ENCODE measurements at regions not wholly inside any gene's neighbourhood (a gene's known extent, or its start where the extent isn't known, plus 50 kb on each side); places are given as distances from the start of the nearest gene placed in this dataset.

- Histone ChIP-seq H3K4me3 (ENCODE audit: low read depth, low read length) (no peak overlapping the region), H3K36me3 (ENCODE audit: control insufficient read depth, insufficient read depth, low read length) (no peaks in the 10 kb centered on the region), H3K4me1 (ENCODE audit: control insufficient read depth, insufficient read depth, low read length) (no peaks in the 10 kb centered on the region), H3K9me3 (ENCODE audit: control insufficient read depth, insufficient read depth, low read length) (no peaks in the 10 kb centered on the region), H3K9ac (ENCODE audit: low read depth, low read length) (no peak overlapping the region), H3K27me3 (ENCODE audit: control insufficient read depth, insufficient read depth, low read length) (no peaks in the 10 kb centered on the region)
Observed at GRCh38 chr16:55102531-55102930, 171.9 kb downstream of the IRX5 start.

DNA sequence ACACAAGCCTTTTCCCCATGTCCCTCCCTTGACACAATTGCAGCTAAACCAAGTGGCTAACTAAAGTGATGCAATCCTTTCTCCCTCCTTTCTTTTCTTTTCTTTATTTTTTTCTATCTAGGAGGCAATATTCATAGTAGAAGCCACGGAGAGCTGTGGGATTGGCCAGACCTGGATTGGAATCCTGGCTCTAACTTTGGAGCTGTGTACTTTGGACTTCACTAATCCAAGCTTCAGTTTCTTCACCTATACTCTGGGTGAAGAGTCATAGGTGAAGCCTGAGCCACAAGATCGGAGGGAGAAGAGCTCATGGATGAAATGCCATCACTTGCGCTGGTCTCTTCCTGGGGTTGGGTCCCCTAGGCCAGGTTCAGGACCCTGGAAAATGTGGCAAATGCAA lies 177.2 kb downstream of the IRX5 start:
- Histone ChIP-seq H3K4me3 (ENCODE audit: low read depth, low read length) (no peak overlapping the region), H3K36me3 (ENCODE audit: control insufficient read depth, insufficient read depth, low read length) (no peaks in the 10 kb centered on the region), H3K27me3 (ENCODE audit: control insufficient read depth, insufficient read depth, low read length) (no peaks in the 10 kb centered on the region), H3K9ac (ENCODE audit: low read depth, low read length) (no peak overlapping the region), H3K4me1 (ENCODE audit: control insufficient read depth, insufficient read depth, low read length) (no peaks in the 10 kb centered on the region), H3K9me3 (ENCODE audit: control insufficient read depth, insufficient read depth, low read length) (no peaks in the 10 kb centered on the region)

DNA sequence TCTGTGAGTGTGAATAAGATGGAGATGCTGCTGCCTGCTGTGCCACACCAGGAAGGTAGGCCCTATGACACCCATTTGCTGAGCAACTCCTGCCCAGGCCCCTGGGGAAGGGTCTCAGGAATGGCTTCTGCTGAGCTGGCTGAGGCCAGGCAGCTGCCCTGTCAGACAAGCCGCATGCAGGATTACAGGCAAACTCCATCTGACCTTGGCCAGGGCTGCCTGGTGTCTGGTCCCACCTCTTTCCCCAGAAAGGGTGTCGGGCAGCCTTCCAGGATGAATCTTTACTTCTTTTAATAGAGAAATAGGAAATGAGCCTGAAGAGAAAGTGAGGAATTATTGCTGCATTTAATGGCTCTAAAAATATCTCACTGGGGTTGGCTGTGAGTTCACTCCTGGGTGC lies 182.5 kb downstream of the IRX5 start:
- Histone ChIP-seq H3K27me3 (ENCODE audit: control insufficient read depth, insufficient read depth, low read length) (no peaks in the 10 kb centered on the region), H3K9ac (ENCODE audit: low read depth, low read length) (no peak overlapping the region), H3K4me3 (ENCODE audit: low read depth, low read length) (no peak overlapping the region), H3K4me1 (ENCODE audit: control insufficient read depth, insufficient read depth, low read length) (no peaks in the 10 kb centered on the region), H3K36me3 (ENCODE audit: control insufficient read depth, insufficient read depth, low read length) (no peaks in the 10 kb centered on the region), H3K9me3 (ENCODE audit: control insufficient read depth, insufficient read depth, low read length) (no peaks in the 10 kb centered on the region)

DNA sequence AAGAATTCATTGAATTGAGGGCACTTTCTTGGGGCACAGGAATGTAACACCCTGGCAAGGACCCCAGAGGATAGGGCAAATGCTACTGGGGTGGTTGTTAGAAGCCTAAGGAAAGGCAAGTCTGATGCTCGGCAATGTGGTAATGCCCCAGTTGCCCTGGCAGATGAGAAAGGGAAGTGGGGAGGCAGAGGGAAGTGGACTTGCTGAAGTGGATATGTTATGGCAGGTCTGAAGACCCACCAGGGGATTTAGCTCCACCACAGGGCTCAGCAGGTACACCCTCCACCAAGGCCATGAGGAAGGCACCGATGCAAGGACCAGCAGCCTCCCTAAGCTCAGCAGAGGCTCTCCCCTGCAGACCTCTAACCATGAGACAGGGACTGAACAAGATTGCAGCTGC lies 184.8 kb downstream of the IRX5 start:
- no peaks in the 10 kb centered on the region for H3K9me3 ChIP-seq (ENCODE audit: control insufficient read depth, insufficient read depth, low read length)
- H3K4me3 ChIP-seq (ENCODE audit: low read depth, low read length) = no peak overlapping the region
- no peaks in the 10 kb centered on the region for H3K4me1 ChIP-seq (ENCODE audit: control insufficient read depth, insufficient read depth, low read length)
- H3K36me3 ChIP-seq (ENCODE audit: control insufficient read depth, insufficient read depth, low read length) = no peaks in the 10 kb centered on the region
- no peak overlapping the region for H3K9ac ChIP-seq (ENCODE audit: low read depth, low read length)
- H3K27me3 ChIP-seq (ENCODE audit: control insufficient read depth, insufficient read depth, low read length) = no peaks in the 10 kb centered on the region

DNA sequence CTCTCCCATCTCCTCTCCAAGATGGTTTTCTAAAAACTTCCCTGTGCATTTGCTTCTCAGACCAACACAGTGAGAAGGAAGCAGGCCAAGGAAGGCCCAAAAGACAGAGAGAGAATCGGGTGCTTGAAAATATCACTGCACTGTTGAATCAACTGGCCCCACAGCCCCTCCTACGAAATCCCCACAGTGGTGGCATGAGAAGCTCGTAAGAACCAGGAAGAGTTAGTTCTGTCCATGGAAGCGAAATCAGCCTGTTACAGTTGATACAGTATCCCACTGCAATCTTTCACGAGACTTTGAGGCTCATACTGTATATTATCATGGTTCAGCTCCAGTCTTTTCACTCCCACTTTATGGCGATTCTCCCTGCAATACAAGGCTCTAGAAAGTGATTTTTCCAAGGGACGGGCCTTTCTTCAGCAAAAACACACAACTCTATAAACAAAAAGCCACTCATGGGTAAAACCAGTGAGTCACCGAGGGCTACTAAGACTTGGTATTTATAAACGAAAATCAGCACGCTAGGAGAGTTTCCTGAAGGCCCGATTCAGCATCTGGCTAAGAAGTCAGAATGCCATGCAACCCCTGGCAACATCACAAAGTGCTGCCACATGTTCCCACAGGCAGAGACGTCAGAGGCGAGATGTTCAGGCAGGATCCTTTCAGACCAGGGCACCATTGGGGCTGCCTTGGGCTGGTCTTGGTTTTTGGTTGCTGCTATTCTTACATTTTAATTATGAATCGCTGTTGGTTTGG lies 185.7 kb downstream of the IRX5 start:
- Histone ChIP-seq H3K9me3 (ENCODE audit: control insufficient read depth, insufficient read depth, low read length) (no peaks in the 10 kb centered on the region), H3K27me3 (ENCODE audit: control insufficient read depth, insufficient read depth, low read length) (no peaks in the 10 kb centered on the region), H3K36me3 (ENCODE audit: control insufficient read depth, insufficient read depth, low read length) (no peaks in the 10 kb centered on the region), H3K9ac (ENCODE audit: low read depth, low read length) (no peak overlapping the region), H3K4me1 (ENCODE audit: control insufficient read depth, insufficient read depth, low read length) (no peaks in the 10 kb centered on the region), H3K4me3 (ENCODE audit: low read depth, low read length) (no peak overlapping the region)

- no peaks in the 10 kb centered on the region for H3K27me3 ChIP-seq (ENCODE audit: control insufficient read depth, insufficient read depth, low read length)
- no peaks in the 10 kb centered on the region for H3K9me3 ChIP-seq (ENCODE audit: control insufficient read depth, insufficient read depth, low read length)
- H3K36me3 ChIP-seq (ENCODE audit: control insufficient read depth, insufficient read depth, low read length) = no peaks in the 10 kb centered on the region
- H3K9ac ChIP-seq (ENCODE audit: low read depth, low read length) = no peak overlapping the region
- H3K4me3 ChIP-seq (ENCODE audit: low read depth, low read length) = no peak overlapping the region
- no peaks in the 10 kb centered on the region for H3K4me1 ChIP-seq (ENCODE audit: control insufficient read depth, insufficient read depth, low read length)
Observed at GRCh38 chr16:55118701-55119260, 188.1 kb downstream of the IRX5 start.

- Histone ChIP-seq H3K27me3 (ENCODE audit: control insufficient read depth, insufficient read depth, low read length) (no peaks in the 10 kb centered on the region), H3K9me3 (ENCODE audit: control insufficient read depth, insufficient read depth, low read length) (no peaks in the 10 kb centered on the region), H3K4me1 (ENCODE audit: control insufficient read depth, insufficient read depth, low read length) (no peaks in the 10 kb centered on the region), H3K36me3 (ENCODE audit: control insufficient read depth, insufficient read depth, low read length) (no peaks in the 10 kb centered on the region), H3K9ac (ENCODE audit: low read depth, low read length) (no peak overlapping the region), H3K4me3 (ENCODE audit: low read depth, low read length) (no peak overlapping the region)
Observed at GRCh38 chr16:55120408-55120807, 189.7 kb downstream of the IRX5 start.

DNA sequence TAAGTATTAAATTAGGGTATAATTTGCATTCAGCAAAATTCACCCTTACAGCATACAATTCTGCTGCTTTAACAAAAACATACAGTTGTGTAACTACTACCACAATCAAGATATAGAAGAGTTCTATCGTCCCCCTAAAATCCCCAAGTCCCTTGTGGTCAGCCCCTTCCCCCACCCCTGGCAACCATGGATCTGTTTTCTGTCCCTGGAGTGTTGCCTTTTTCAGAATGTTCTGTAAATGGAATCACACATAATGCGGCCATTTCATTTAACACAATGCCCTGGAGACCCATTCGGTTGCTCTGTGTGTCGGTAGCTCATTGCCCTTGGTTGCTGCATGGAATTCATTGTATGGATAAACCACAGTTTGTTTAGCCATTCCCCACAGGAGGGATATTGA lies 190.2 kb downstream of the IRX5 start:
- no peaks in the 10 kb centered on the region for H3K4me1 ChIP-seq (ENCODE audit: control insufficient read depth, insufficient read depth, low read length)
- H3K9me3 ChIP-seq (ENCODE audit: control insufficient read depth, insufficient read depth, low read length) = no peaks in the 10 kb centered on the region
- no peak overlapping the region for H3K4me3 ChIP-seq (ENCODE audit: low read depth, low read length)
- no peaks in the 10 kb centered on the region for H3K36me3 ChIP-seq (ENCODE audit: control insufficient read depth, insufficient read depth, low read length)
- H3K27me3 ChIP-seq (ENCODE audit: control insufficient read depth, insufficient read depth, low read length) = no peaks in the 10 kb centered on the region
- no peak overlapping the region for H3K9ac ChIP-seq (ENCODE audit: low read depth, low read length)

DNA sequence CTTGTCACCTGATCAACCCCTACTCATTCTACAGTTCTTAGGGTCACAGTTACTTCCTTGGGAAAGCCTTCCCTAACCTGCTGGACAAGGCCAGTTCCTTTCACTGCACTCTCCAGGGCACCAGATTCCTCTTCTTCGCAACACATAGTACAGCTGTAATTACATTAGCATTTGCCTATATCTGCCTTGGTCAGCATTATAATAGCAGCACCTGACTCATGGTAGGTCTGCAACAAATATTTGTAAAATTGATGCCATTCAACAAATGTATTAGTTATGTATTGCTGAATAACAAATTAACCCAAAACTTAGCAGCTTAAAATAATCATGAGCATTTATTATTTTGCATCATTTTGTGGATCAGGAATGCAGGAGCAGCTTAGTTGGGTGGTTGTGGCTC lies 193.0 kb downstream of the IRX5 start:
- H3K4me3 ChIP-seq (ENCODE audit: low read depth, low read length) = no peak overlapping the region
- H3K36me3 ChIP-seq (ENCODE audit: control insufficient read depth, insufficient read depth, low read length) = no peaks in the 10 kb centered on the region
- H3K27me3 ChIP-seq (ENCODE audit: control insufficient read depth, insufficient read depth, low read length) = no peaks in the 10 kb centered on the region
- no peaks in the 10 kb centered on the region for H3K4me1 ChIP-seq (ENCODE audit: control insufficient read depth, insufficient read depth, low read length)
- no peaks in the 10 kb centered on the region for H3K9me3 ChIP-seq (ENCODE audit: control insufficient read depth, insufficient read depth, low read length)
- H3K9ac ChIP-seq (ENCODE audit: low read depth, low read length) = no peak overlapping the region

DNA sequence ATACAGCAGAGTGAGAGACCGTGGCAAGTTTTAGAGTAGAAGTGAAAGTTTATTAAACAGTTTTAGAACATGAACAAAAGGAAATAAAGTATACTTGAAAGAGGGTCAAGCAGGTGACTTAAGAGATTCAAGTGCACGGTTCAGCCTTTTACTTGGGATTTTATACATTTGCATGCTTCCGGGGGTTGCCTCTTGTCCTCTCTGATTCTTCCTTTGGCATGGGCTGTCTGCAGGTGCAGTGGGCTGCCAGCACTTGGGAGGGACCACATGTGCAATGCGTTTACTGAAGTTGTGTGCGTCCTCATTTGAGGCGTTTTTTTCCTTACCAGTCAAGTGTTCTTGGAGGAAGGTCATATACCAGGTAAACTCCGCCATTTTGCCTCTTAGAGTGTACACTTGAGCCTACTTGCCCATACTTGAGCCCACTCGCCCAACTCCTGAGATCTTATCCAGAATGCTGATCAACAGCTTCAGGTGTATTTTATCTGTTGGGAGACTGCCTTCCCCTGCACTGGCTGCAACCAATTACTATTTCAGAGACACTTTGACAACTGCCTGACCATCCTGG lies 195.2 kb downstream of the IRX5 start:
- Histone ChIP-seq H3K27me3 (ENCODE audit: control insufficient read depth, insufficient read depth, low read length) (no peaks in the 10 kb centered on the region), H3K4me1 (ENCODE audit: control insufficient read depth, insufficient read depth, low read length) (no peaks in the 10 kb centered on the region), H3K9me3 (ENCODE audit: control insufficient read depth, insufficient read depth, low read length) (no peaks in the 10 kb centered on the region), H3K36me3 (ENCODE audit: control insufficient read depth, insufficient read depth, low read length) (no peaks in the 10 kb centered on the region), H3K9ac (ENCODE audit: low read depth, low read length) (no peak overlapping the region), H3K4me3 (ENCODE audit: low read depth, low read length) (no peak overlapping the region)

- Histone ChIP-seq H3K4me1 (ENCODE audit: control insufficient read depth, insufficient read depth, low read length) (no peaks in the 10 kb centered on the region), H3K4me3 (ENCODE audit: low read depth, low read length) (no peak overlapping the region), H3K9ac (ENCODE audit: low read depth, low read length) (no peak overlapping the region)
Observed at GRCh38 chr16:55126456-55126855, 195.8 kb downstream of the IRX5 start.

DNA sequence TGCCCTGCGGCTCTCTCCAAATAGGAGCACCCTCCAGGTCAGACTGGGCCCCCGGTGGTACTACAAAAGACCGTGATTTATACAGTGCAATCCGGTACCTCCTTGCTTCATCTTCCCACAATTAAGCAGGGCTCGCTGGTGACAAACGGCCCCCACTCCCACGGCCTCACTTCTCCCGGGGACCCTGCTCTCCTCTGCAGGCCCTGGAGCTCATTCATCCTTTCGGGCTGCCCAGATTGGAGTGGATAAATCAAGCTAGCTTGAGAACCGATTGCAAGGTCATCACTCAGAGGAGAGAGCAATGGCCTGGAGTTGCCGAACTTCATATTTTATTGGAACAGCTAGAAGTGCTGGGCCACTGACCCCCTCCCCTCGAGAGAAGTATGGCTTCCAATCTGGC lies 193.5 kb upstream of the IRX6 start:
- no peaks in the 10 kb centered on the region for H3K27me3 ChIP-seq (ENCODE audit: control insufficient read depth, insufficient read depth, low read length)
- no peaks in the 10 kb centered on the region for H3K36me3 ChIP-seq (ENCODE audit: control insufficient read depth, insufficient read depth, low read length)
- no peaks in the 10 kb centered on the region for H3K9me3 ChIP-seq (ENCODE audit: control insufficient read depth, insufficient read depth, low read length)
- H3K4me1 ChIP-seq (ENCODE audit: control insufficient read depth, insufficient read depth, low read length) = no peaks in the 10 kb centered on the region
- H3K9ac ChIP-seq (ENCODE audit: low read depth, low read length) = no peak overlapping the region
- H3K4me3 ChIP-seq (ENCODE audit: low read depth, low read length) = no peak overlapping the region

More at GRCh38 chr16:55126456-55126855, 195.8 kb downstream of the IRX5 start:
- Histone ChIP-seq H3K9me3 (ENCODE audit: control insufficient read depth, insufficient read depth, low read length) (no peaks in the 10 kb centered on the region), H3K27me3 (ENCODE audit: control insufficient read depth, insufficient read depth, low read length) (no peaks in the 10 kb centered on the region), H3K36me3 (ENCODE audit: control insufficient read depth, insufficient read depth, low read length) (no peaks in the 10 kb centered on the region)

Measured in iPS-15b (cell line).